Body of pancreas (tissue), 4 donors: ENCODE measurements at regions not wholly inside any gene's neighbourhood (a gene's known extent, or its start where the extent isn't known, plus 50 kb on each side); places are given as distances from the start of the nearest gene placed in this dataset.

Experiments used
- ATAC-seq: fragments of 150-250 bp; one replicate; pipeline ENCODE4 v1.9.1; 2016
- DNase-seq, 4 donors: peaks; one replicate each; pipeline ENCODE4 v3.0.0-alpha.2; 2019
- H3K27ac ChIP-seq, 4 donors: fragments of 200-600 bp; sonication (generic); 1 replicate in 3 of 4; 2 replicates in 1 of 4; pipeline versions ENCODE4 v1.5.1 to v1.6.1; 2016 to 2019; ENCODE audit warnings: mild to moderate bottlenecking in 1 of 4, mixed read lengths in 1 of 4, moderate library complexity in 1 of 4
- H3K27me3 ChIP-seq, 2 donors: fragments of 200-600 bp; sonication (generic); one replicate each; pipeline ENCODE4 v1.6.0; 2016; ENCODE audit warnings: mild to moderate bottlenecking in 1 of 2
- H3K36me3 ChIP-seq, 2 donors: fragments of 200-600 bp; sonication (generic); replicated peaks in 1 of 2; 2 replicates each; pipeline ENCODE4 v1.5.1; 2016; ENCODE audit warnings: low read depth in 2 of 2; ENCODE audit not compliant: insufficient read depth in 1 of 2
- H3K4me1 ChIP-seq: fragments of 200-600 bp; sonication (generic); one replicate; pipeline ENCODE4 v1.6.0; 2016
- H3K4me3 ChIP-seq, 2 donors: fragments of 200-600 bp; sonication (generic); 1 replicate in 1 of 2; 2 replicates in 1 of 2; pipeline ENCODE4 v1.5.1; 2016 to 2019
- H3K9me3 ChIP-seq, 3 donors: fragments of 200-600 bp; sonication (generic); 1 replicate in 2 of 3; 2 replicates in 1 of 3; pipeline ENCODE4 v1.5.1; 2016
- CTCF ChIP-seq, 7 experiments: fragments of 450-650 bp in 4 of 7; fragments of 200-600 bp in 3 of 7; sonication (generic) in 3 of 7; IDR thresholded peaks; one replicate each; pipeline ENCODE4 v1.5.1; 2016 to 2019; ENCODE audit warnings: antibody characterized with exemption in 7 of 7
- POLR2A ChIP-seq, 3 donors: fragments of 450-650 bp; IDR thresholded peaks; one replicate each; pipeline ENCODE4 v1.6.1; 2016; ENCODE audit warnings: antibody characterized with exemption in 3 of 3, mild to moderate bottlenecking in 2 of 3
- WGBS, 2 donors: methylation state at CpG; one replicate each; pipeline ENCODE4 v1.1.5; 2017; 5-methylcytosine and 5-hydroxymethylcytosine counted together
- intact Hi-C: fragments of 100-400 bp; cut with DNase I; formaldehyde crosslinking; loops from one replicate; pipeline ENCODE4 v1.15.1; 2023

- ATAC-seq (no peak), DNase-seq (no peak)
- intact Hi-C loops, result no loop called here
- Histone ChIP-seq H3K36me3 (no peaks in the 10 kb centered on the region), H3K4me1 (no peaks in the 10 kb centered on the region), H3K4me3 (no peak overlapping the region), H3K9me3 (no peaks in the 10 kb centered on the region), H3K27me3 (no peaks in the 10 kb centered on the region), H3K27ac (no peak overlapping the region)
- 83 to 87% methylated on average over 3 of the region's 3 CpGs for WGBS, 2 donors
- TF ChIP-seq CTCF (IDR thresholded peaks at IDR 0.05) (no peak), POLR2A (IDR thresholded peaks at IDR 0.05) (no peak)
These were observed 146.5 kb downstream of the TWIST2 start for GRCh38 chr2:238994432-238994831.

GRCh38 chr2:238994876-238995275 lies 147.0 kb downstream of the TWIST2 start:
- Histone ChIP-seq H3K36me3 (no peaks in the 10 kb centered on the region), H3K9me3 (no peaks in the 10 kb centered on the region), H3K4me3 (no peak overlapping the region), H3K27me3 (no peaks in the 10 kb centered on the region), H3K27ac (no peak overlapping the region), H3K4me1 (no peaks in the 10 kb centered on the region)
- DNase-seq, result no peak
- intact Hi-C loops, result no loop called here
- ATAC-seq, result no peak
- 55 to 83% methylated on average over 3 of the region's 3 CpGs for WGBS, 2 donors
- no peak for TF ChIP-seq CTCF (IDR thresholded peaks at IDR 0.05)
- TF ChIP-seq POLR2A (IDR thresholded peaks at IDR 0.05), result no peak

GRCh38 chr2:238995634-238996033 lies 147.7 kb downstream of the TWIST2 start:
- WGBS, 2 donors, result 71 to 85% methylated on average over 1 of the region's 1 CpG
- Histone ChIP-seq H3K36me3 (no peaks in the 10 kb centered on the region), H3K4me1 (no peaks in the 10 kb centered on the region), H3K4me3 (no peak overlapping the region), H3K27ac (no peak overlapping the region), H3K27me3 (no peaks in the 10 kb centered on the region), H3K9me3 (no peaks in the 10 kb centered on the region)
- intact Hi-C loops, result no loop called here
- TF ChIP-seq POLR2A (IDR thresholded peaks at IDR 0.05) (no peak), CTCF (IDR thresholded peaks at IDR 0.05) (no peak)
- ATAC-seq (no peak), DNase-seq (no peak)

- Histone ChIP-seq H3K9me3 (no peaks in the 10 kb centered on the region), H3K36me3 (no peaks in the 10 kb centered on the region), H3K4me3 (no peak overlapping the region), H3K27me3 (no peaks in the 10 kb centered on the region), H3K4me1 (no peaks in the 10 kb centered on the region), H3K27ac (no peak overlapping the region)
- ATAC-seq (no peak), DNase-seq (no peak)
- TF ChIP-seq POLR2A (IDR thresholded peaks at IDR 0.05), result no peak
- TF ChIP-seq CTCF (IDR thresholded peaks at IDR 0.05), result no peak
- intact Hi-C loops, result no loop called here
- WGBS, 2 donors, result 64 to 75% methylated on average over 9 to 17 of the region's 21 CpGs
These were observed 148.6 kb downstream of the TWIST2 start for GRCh38 chr2:238996331-238997136.

- ATAC-seq, result no peak
These were observed 149.2 kb downstream of the TWIST2 start for GRCh38 chr2:238997137-238997390.

More at GRCh38 chr2:238997137-238997390, 149.2 kb downstream of the TWIST2 start:
- Histone ChIP-seq H3K27ac (no peak overlapping the region), H3K36me3 (no peaks in the 10 kb centered on the region), H3K4me1 (no peaks in the 10 kb centered on the region), H3K4me3 (no peak overlapping the region), H3K27me3 (no peaks in the 10 kb centered on the region), H3K9me3 (no peaks in the 10 kb centered on the region)
- TF ChIP-seq POLR2A (IDR thresholded peaks at IDR 0.05) (no peak), CTCF (IDR thresholded peaks at IDR 0.05) (no peak)
- DNase-seq, result no peak
- WGBS, 2 donors, result 69 to 77% methylated on average over 10 of the region's 10 CpGs
- intact Hi-C loops, result no loop called here
